ENCODE measurements at regions not wholly inside any gene's neighbourhood (a gene's known extent, or its start where the extent isn't known, plus 50 kb on each side); places are given as distances from the start of the nearest gene placed in this dataset.
A peak's percentile ranks its signal among the peaks of the same experiment; 100 is the strongest.

GRCh38 chrX:39771089-39771488, 326.7 kb downstream of the BCOR start:
- H3K27me3 ChIP-seq (ENCODE audit: insufficient read depth, low read length), result no peaks in the 10 kb centered on the region
- POLR2A ChIA-PET (ENCODE audit: partially characterized antibody), result interaction anchor here (1.2 to 1.9 kb wide), 2 partner anchors 326 to 406 kb away, joined by 3 to 7 read pairs; partner anchors contain the start of gene BCOR
- H3K9me3 Mint-ChIP-seq, result no peaks in the 10 kb centered on the region
- H3K36me3 ChIP-seq (ENCODE audit: insufficient read depth, low read length), result no peaks in the 10 kb centered on the region
- H3K27me3 Mint-ChIP-seq, result no peaks in the 10 kb centered on the region
- no peaks in the 10 kb centered on the region for H3K36me3 Mint-ChIP-seq
- peaks cover 72% of the 10 kb centered on the region for H3K4me1 ChIP-seq (ENCODE audit: insufficient read depth, low read length)
- intact Hi-C loops (cut with micrococcal nuclease), result loop anchor here (5.0 kb wide), 1 partner anchor 39 kb away; no protein-coding TSS in a partner anchor
- H3K27ac Mint-ChIP-seq, result peak overlapping the region in 5 of 7 donors; percentile 44 to 93 (median 89)
- H3K4me1 Mint-ChIP-seq, result peaks cover 34 to 66% (median 46%) of the 10 kb centered on the region in 4 donors
- peak overlapping the region in 3 of 8 donors; percentile 46 to 85 (median 59) for H3K4me3 Mint-ChIP-seq
- H3K9me3 ChIP-seq (ENCODE audit: control insufficient read depth in 1 of 2, low read length in 2 of 2), result no peaks in the 10 kb centered on the region
- peak overlapping the region; percentile 48 for H3K27ac ChIP-seq (ENCODE audit: low read depth, low read length)
- DNase-seq, result no peak
- CTCF ChIA-PET (ENCODE audit: partially characterized antibody), result no interaction called here
- no peak overlapping the region for H3K4me3 ChIP-seq (ENCODE audit: low read length in 2 of 2)

- Histone ChIP-seq H3K4me1 (ENCODE audit: insufficient read depth, low read length) (peaks cover 64% of the 10 kb centered on the region), H3K4me3 (ENCODE audit: low read length in 2 of 2) (no peak overlapping the region), H3K36me3 (ENCODE audit: insufficient read depth, low read length) (no peaks in the 10 kb centered on the region), H3K9me3 (ENCODE audit: control insufficient read depth in 1 of 2, low read length in 2 of 2) (no peaks in the 10 kb centered on the region), H3K27me3 (ENCODE audit: insufficient read depth, low read length) (no peaks in the 10 kb centered on the region), H3K27ac (ENCODE audit: low read depth, low read length) (peak overlapping the region; percentile 48)
- intact Hi-C loops (cut with micrococcal nuclease), result loop anchor here (2.0 to 5.0 kb wide), 2 partner anchors 40 to 397 kb away; no protein-coding TSS in a partner anchor
- Mint-ChIP-seq H3K9me3 (no peaks in the 10 kb centered on the region), H3K27ac (peak overlapping the region; percentile 83 to 95 (median 90)), H3K4me3 (peak overlapping the region in 7 of 8 donors; percentile 46 to 85 (median 70)), H3K4me1 (peaks cover 31 to 59% (median 42%) of the 10 kb centered on the region in 4 donors), H3K36me3 (no peaks in the 10 kb centered on the region), H3K27me3 (no peaks in the 10 kb centered on the region)
- DNase-seq, result peak; percentile 33 to 74 (median 41)
- ChIA-PET CTCF (ENCODE audit: partially characterized antibody) (no interaction called here), POLR2A (ENCODE audit: partially characterized antibody) (interaction anchor here (1.8 to 3.7 kb wide), 4 partner anchors 83 to 403 kb away, joined by 7 to 24 read pairs (median 10); partner anchors contain the start of gene BCOR)
Measured at GRCh38 chrX:39772057-39772832, 325.5 kb downstream of the BCOR start.

GRCh38 chrX:39773150-39773549, 324.6 kb downstream of the BCOR start:
- Histone ChIP-seq H3K27ac (ENCODE audit: low read depth, low read length) (no peak overlapping the region), H3K4me3 (ENCODE audit: low read length in 2 of 2) (no peak overlapping the region), H3K27me3 (ENCODE audit: insufficient read depth, low read length) (no peaks in the 10 kb centered on the region), H3K36me3 (ENCODE audit: insufficient read depth, low read length) (no peaks in the 10 kb centered on the region), H3K9me3 (ENCODE audit: control insufficient read depth in 1 of 2, low read length in 2 of 2) (no peaks in the 10 kb centered on the region), H3K4me1 (ENCODE audit: insufficient read depth, low read length) (peaks cover 69% of the 10 kb centered on the region)
- intact Hi-C loops (cut with micrococcal nuclease), result loop anchor here (2.0 to 5.0 kb wide), 2 partner anchors 41 to 396 kb away; no protein-coding TSS in a partner anchor
- DNase-seq, result no peak
- H3K4me3 Mint-ChIP-seq, result peak overlapping the region in 3 of 8 donors; percentile 31 to 49 (median 35)
- H3K4me1 Mint-ChIP-seq, result peaks cover 32 to 58% (median 45%) of the 10 kb centered on the region in 4 donors
- ChIA-PET CTCF (ENCODE audit: partially characterized antibody) (no interaction called here), POLR2A (ENCODE audit: partially characterized antibody) (interaction anchor here (1.0 to 3.7 kb wide), 7 partner anchors 9 to 403 kb away, joined by 4 to 24 read pairs (median 6); partner anchors contain the start of gene BCOR)
- H3K27ac Mint-ChIP-seq, result peak overlapping the region; percentile 72 to 93 (median 88)
- H3K27me3 Mint-ChIP-seq, result no peaks in the 10 kb centered on the region
- H3K9me3 Mint-ChIP-seq, result no peaks in the 10 kb centered on the region
- H3K36me3 Mint-ChIP-seq, result no peaks in the 10 kb centered on the region

- H3K27me3 Mint-ChIP-seq, result no peaks in the 10 kb centered on the region
- ChIA-PET CTCF (ENCODE audit: partially characterized antibody) (interaction anchor here (0.9 kb wide), 1 partner anchor 42 kb away, joined by 3 read pairs; no protein-coding TSS in a partner anchor), POLR2A (ENCODE audit: partially characterized antibody) (interaction anchor here (0.6 to 3.7 kb wide), 11 partner anchors 8 to 402 kb away, joined by 3 to 24 read pairs (median 5); partner anchors contain the start of gene BCOR)
- no peaks in the 10 kb centered on the region for H3K36me3 Mint-ChIP-seq
- H3K4me1 Mint-ChIP-seq, result peaks cover 34 to 59% (median 47%) of the 10 kb centered on the region in 4 donors
- Histone ChIP-seq H3K9me3 (ENCODE audit: control insufficient read depth in 1 of 2, low read length in 2 of 2) (no peaks in the 10 kb centered on the region), H3K36me3 (ENCODE audit: insufficient read depth, low read length) (no peaks in the 10 kb centered on the region), H3K4me3 (ENCODE audit: low read length in 2 of 2) (peak overlapping the region in 1 of 2 donors; percentile 48), H3K27ac (ENCODE audit: low read depth, low read length) (peak overlapping the region; percentile 41), H3K4me1 (ENCODE audit: insufficient read depth, low read length) (peaks cover 69% of the 10 kb centered on the region), H3K27me3 (ENCODE audit: insufficient read depth, low read length) (no peaks in the 10 kb centered on the region)
- intact Hi-C loops (cut with micrococcal nuclease), result loop anchor here (2.0 to 5.0 kb wide), 3 partner anchors 42 to 395 kb away; no protein-coding TSS in a partner anchor
- no peaks in the 10 kb centered on the region for H3K9me3 Mint-ChIP-seq
- H3K27ac Mint-ChIP-seq, result peak overlapping the region; percentile 90 to 98 (median 96)
- peak overlapping the region; percentile 79 to 89 (median 84) for H3K4me3 Mint-ChIP-seq
- DNase-seq, result peak; percentile 30 to 72 (median 41)
Measured at GRCh38 chrX:39773923-39774773, 323.6 kb downstream of the BCOR start.

GRCh38 chrX:39774774-39775328, 322.9 kb downstream of the BCOR start:
- Histone ChIP-seq H3K4me3 (ENCODE audit: low read length in 2 of 2) (peak overlapping the region in 1 of 2 donors; percentile 48), H3K27ac (ENCODE audit: low read depth, low read length) (peak overlapping the region; percentile 41), H3K4me1 (ENCODE audit: insufficient read depth, low read length) (peaks cover 69% of the 10 kb centered on the region), H3K36me3 (ENCODE audit: insufficient read depth, low read length) (no peaks in the 10 kb centered on the region), H3K27me3 (ENCODE audit: insufficient read depth, low read length) (no peaks in the 10 kb centered on the region), H3K9me3 (ENCODE audit: control insufficient read depth in 1 of 2, low read length in 2 of 2) (no peaks in the 10 kb centered on the region)
- peak overlapping the region; percentile 90 to 98 (median 96) for H3K27ac Mint-ChIP-seq
- CTCF ChIA-PET (ENCODE audit: partially characterized antibody), result interaction anchor here (0.9 kb wide), 1 partner anchor 43 kb away, joined by 3 read pairs; no protein-coding TSS in a partner anchor
- no peak for DNase-seq
- intact Hi-C loops (cut with micrococcal nuclease), result loop anchor here (2.0 to 5.0 kb wide), 2 partner anchors 43 to 80 kb away; no protein-coding TSS in a partner anchor
- POLR2A ChIA-PET (ENCODE audit: partially characterized antibody), result interaction anchor here (1.1 to 3.7 kb wide), 8 partner anchors 9 to 401 kb away, joined by 4 to 24 read pairs (median 6); partner anchors contain the start of gene BCOR
- H3K4me1 Mint-ChIP-seq, result peaks cover 35 to 59% (median 47%) of the 10 kb centered on the region in 4 donors
- peak overlapping the region; percentile 79 to 89 (median 84) for H3K4me3 Mint-ChIP-seq
- no peaks in the 10 kb centered on the region for H3K36me3 Mint-ChIP-seq
- no peaks in the 10 kb centered on the region for H3K27me3 Mint-ChIP-seq
- H3K9me3 Mint-ChIP-seq, result peaks cover 0 to 4% (median 0%) of the 10 kb centered on the region in 8 donors

GRCh38 chrX:39777623-39778025, 320.1 kb downstream of the BCOR start:
- DNase-seq, result no peak
- intact Hi-C loops (cut with micrococcal nuclease), result no loop called here
- Histone ChIP-seq H3K4me3 (ENCODE audit: low read length in 2 of 2) (no peak overlapping the region), H3K9me3 (ENCODE audit: control insufficient read depth in 1 of 2, low read length in 2 of 2) (no peaks in the 10 kb centered on the region), H3K36me3 (ENCODE audit: insufficient read depth, low read length) (no peaks in the 10 kb centered on the region), H3K27me3 (ENCODE audit: insufficient read depth, low read length) (no peaks in the 10 kb centered on the region), H3K4me1 (ENCODE audit: insufficient read depth, low read length) (peaks cover 44% of the 10 kb centered on the region), H3K27ac (ENCODE audit: low read depth, low read length) (no peak overlapping the region)
- ChIA-PET POLR2A (ENCODE audit: partially characterized antibody) (interaction anchor here (1.4 kb wide), 1 partner anchor 11 kb away, joined by 4 read pairs; no protein-coding TSS in a partner anchor), CTCF (ENCODE audit: partially characterized antibody) (no interaction called here)
- H3K27ac Mint-ChIP-seq, result peak overlapping the region in 4 of 7 donors; percentile 17 to 67 (median 24)
- H3K4me1 Mint-ChIP-seq, result peaks cover 18 to 36% (median 28%) of the 10 kb centered on the region in 4 donors
- H3K36me3 Mint-ChIP-seq, result no peaks in the 10 kb centered on the region
- peak overlapping the region in 2 of 8 donors; percentile 10 to 40 for H3K4me3 Mint-ChIP-seq
- peaks cover 0 to 4% (median 0%) of the 10 kb centered on the region in 8 donors for H3K9me3 Mint-ChIP-seq
- no peaks in the 10 kb centered on the region for H3K27me3 Mint-ChIP-seq

All from CD4-positive, alpha-beta memory T cell (primary cell).